Activated CD8-positive, alpha-beta memory T cell treated with anti-CD3 and anti-CD28 coated beads for 36 hours (primary cell): ENCODE measurements at regions not wholly inside any gene's neighbourhood (a gene's known extent, or its start where the extent isn't known, plus 50 kb on each side); places are given as distances from the start of the nearest gene placed in this dataset.

Experiments
- CTCF ChIA-PET: fragments of 350-600 bp; sonication (Branson Sonifier 250); formaldehyde crosslinking; loops from one replicate; lab custom pipeline; 2021; ENCODE audit warnings: antibody characterized with exemption; lab: Charles Lee
- POLR2A ChIA-PET: fragments of 350-600 bp; sonication (Branson Sonifier 250); formaldehyde crosslinking; loops from one replicate; lab custom pipeline; 2021; ENCODE audit warnings: antibody characterized with exemption; lab: Charles Lee

DNA sequence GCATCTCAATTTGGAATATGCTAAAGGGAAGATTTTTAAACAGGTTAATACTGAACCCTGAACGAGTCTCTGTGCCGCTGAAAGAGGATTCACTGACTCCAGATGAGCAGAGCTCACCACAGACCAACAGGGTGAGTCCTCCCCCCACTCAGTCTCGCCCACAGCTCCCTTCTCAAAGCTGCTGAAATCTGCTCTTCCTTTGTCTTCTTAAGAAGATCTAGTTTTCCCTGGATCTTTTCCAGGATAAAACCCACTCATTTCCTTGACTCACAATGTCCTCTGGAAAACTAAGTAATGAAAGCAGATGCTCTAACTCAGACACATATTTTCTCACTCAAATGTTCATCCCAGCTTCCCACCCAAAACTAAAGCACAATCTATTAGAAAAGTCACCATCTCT is 447.0 kb upstream of the PKN2 start:
- POLR2A ChIA-PET, result no interaction called here
- CTCF ChIA-PET, result no interaction called here

GRCh38 chr1:88239205-88239604 is 444.9 kb upstream of the PKN2 start:
- ChIA-PET POLR2A (no interaction called here), CTCF (no interaction called here)

DNA sequence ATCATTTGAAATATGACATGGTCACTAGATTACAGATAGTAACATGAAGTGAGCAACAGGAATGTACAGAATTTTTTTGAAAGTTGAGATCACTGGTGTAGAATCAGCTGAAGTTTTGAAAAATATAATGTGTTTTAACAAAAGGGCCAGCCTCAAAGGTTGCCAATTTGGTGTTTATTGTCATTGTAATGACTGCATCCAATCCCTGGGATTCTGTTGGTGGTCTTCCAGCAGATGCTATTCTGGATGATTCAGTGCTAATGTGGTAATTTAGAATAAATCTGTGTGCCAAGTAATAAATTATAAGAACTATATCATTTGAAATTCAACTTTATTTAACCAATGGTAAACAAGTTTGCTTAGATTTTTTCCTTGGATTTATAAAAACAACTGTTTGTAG is 436.4 kb upstream of the PKN2 start:
- POLR2A ChIA-PET, result no interaction called here
- CTCF ChIA-PET, result no interaction called here

GRCh38 chr1:88250915-88251314 is 433.2 kb upstream of the PKN2 start:
- POLR2A ChIA-PET, result no interaction called here
- CTCF ChIA-PET, result no interaction called here

- POLR2A ChIA-PET, result no interaction called here
- CTCF ChIA-PET, result no interaction called here
Observed at GRCh38 chr1:88252745-88253144, 431.3 kb upstream of the PKN2 start.

- POLR2A ChIA-PET, result no interaction called here
Observed at GRCh38 chr1:88265606-88266005, 418.5 kb upstream of the PKN2 start.

GRCh38 chr1:88266051-88266450 is 418.0 kb upstream of the PKN2 start:
- ChIA-PET POLR2A (no interaction called here), CTCF (no interaction called here)

More at GRCh38 chr1:88265606-88266005, 418.5 kb upstream of the PKN2 start:
- CTCF ChIA-PET, result no interaction called here

DNA sequence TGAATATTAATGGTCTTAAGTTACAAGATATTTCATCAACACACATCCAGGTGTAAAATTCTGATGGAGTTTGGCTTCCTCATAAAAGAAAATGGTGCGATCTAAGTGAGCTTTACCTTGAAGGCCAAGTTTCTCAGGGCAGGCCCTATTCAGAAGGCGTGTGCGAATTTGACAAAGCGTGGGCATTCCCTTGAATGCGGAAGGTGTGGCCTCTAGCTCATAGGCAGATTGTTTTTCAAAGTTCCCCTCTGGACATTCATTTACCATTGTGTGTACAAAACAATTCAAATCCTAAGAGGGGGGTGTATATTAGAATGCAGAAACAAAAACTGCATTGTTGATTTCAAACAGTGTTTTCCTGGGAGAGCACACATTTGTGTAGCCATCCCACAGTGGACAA is 411.9 kb upstream of the PKN2 start:
- ChIA-PET CTCF (no interaction called here), POLR2A (no interaction called here)

DNA sequence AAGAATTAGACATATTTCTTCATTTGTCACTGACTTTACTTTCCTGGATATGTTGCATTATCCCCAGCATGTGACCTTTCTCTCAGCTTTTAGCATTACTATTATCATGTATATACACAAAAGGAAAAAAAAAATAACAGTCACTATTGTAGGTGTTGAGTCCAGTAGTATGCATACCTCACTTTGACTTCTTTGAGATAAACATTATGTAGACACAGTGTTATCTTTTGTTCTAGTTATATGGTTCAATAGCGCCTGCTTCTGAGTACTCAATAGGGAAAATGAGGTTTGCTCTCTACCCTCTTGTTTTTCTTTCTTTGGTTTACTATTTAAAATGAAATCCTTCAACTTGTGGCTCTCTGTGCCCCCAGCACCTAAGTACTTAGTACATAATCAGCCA is 409.6 kb upstream of the PKN2 start:
- ChIA-PET CTCF (no interaction called here), POLR2A (no interaction called here)

GRCh38 chr1:88275259-88275862 is 408.7 kb upstream of the PKN2 start:
- CTCF ChIA-PET, result no interaction called here

DNA sequence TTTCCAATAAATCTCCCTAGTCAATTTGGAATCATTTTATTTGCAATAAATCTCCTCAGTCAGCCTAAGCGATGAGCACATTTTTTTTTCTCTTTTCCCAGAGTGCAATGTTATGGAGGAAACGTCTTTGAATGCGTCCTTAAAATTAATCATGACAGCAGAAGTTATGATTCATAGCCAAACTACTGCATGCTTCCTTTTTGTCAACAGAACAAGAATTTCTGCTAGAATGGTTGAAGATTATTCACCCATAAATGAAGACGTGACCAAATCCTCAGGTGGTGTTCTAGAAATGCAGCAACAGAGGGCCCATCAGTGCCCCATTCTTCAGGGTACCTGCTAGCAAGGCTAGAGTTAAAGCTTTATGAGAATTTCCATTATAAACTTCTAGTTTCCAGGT is 407.9 kb upstream of the PKN2 start:
- POLR2A ChIA-PET, result no interaction called here
- CTCF ChIA-PET, result no interaction called here

More at GRCh38 chr1:88275259-88275862, 408.7 kb upstream of the PKN2 start:
- POLR2A ChIA-PET, result no interaction called here

- POLR2A ChIA-PET, result no interaction called here
- CTCF ChIA-PET, result no interaction called here
Observed at GRCh38 chr1:88284066-88284465, 400.0 kb upstream of the PKN2 start.

DNA sequence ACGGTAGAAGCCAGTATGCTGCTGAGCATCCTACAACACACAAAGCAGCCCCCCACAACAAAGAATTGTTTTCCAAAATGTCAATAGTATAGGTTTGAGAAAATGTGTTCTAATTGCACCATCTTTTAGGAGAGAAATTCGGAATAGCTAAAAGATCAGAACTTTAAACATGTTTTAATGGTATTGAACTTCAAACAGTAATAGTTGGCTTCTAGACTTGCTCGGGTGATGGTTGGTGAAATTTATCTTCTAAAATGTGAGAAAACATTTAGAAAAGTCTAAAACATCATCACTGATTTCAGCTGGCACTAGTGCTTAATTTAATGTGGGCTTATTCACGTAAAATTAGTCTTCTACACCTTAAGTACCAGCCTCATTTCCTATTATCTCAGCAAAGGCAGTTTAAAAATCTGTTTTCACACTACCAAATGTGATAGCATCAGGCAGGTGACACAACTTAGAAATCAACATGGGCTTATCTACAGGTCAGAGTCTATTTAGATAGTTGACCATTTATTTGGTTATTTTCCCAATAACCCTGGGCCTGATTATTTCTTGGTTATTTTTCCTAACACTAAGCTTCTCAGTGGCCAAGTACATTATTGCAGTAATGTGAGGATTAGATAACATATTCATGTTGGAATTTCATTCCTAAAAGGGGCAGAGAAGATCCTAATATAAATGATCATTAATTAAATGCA is 399.3 kb upstream of the PKN2 start:
- ChIA-PET POLR2A (no interaction called here), CTCF (no interaction called here)

GRCh38 chr1:88286716-88287115 is 397.4 kb upstream of the PKN2 start:
- ChIA-PET POLR2A (no interaction called here), CTCF (no interaction called here)

DNA sequence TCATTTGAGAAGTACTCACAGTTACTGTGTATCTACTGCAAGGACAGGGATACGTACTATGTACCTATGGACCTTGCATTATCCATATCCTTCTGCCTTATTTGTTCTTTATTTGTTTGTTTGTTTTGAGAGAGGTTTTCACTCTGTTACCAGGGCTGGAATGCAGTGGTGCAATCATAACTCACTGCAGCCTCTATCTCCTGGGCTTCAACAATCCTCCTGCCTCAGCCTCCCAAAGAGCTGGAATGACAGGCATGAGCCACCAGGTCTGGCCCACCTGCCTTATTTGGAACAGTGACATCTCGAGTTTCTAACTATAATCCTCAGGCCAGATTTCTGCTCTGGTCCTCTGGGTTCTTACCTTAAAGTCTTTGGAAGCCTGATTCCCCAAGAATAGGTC is 395.5 kb upstream of the PKN2 start:
- POLR2A ChIA-PET, result no interaction called here
- CTCF ChIA-PET, result no interaction called here

GRCh38 chr1:88289401-88290102 is 394.5 kb upstream of the PKN2 start:
- ChIA-PET CTCF (no interaction called here), POLR2A (no interaction called here)

DNA sequence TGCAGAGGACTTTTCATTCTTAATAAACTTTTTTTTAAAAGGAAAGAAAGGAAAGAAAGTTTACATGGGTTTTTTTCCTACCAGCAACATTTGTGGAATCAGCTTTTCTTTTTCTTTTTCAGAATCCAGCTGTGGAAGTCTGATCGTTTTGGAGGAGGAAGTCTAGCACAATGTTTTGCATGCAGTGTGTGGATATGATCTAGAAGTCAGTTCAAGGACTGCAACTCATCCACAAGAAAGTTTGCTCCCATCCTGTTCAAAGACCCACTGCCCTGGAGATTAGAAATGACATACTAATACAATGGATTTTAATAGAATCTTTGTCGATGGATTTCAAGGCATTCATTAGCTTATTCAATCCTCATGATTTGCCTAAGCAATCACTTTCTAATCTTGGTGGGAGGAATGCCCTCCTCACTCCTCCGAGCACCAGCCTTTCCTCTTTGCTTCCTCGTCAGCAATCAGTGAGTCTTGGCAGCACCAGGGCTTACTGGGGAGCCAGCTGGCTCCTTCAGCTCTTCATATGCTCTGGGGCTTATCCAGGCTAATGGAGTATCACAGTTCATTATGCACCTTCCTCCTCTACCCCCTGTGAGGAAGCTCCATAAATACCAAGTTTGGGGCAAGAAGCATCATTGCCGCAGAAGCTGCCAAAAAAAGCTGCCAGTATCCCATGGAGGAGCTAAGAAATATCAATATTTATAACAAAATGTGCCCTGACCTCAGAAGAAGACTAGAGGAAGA is 392.3 kb upstream of the PKN2 start:
- ChIA-PET CTCF (no interaction called here), POLR2A (no interaction called here)

- CTCF ChIA-PET, result no interaction called here
- POLR2A ChIA-PET, result no interaction called here
Observed at GRCh38 chr1:88293691-88294190, 390.3 kb upstream of the PKN2 start.

GRCh38 chr1:88296227-88296626 is 387.8 kb upstream of the PKN2 start:
- POLR2A ChIA-PET, result no interaction called here

GRCh38 chr1:88296642-88297041 is 387.4 kb upstream of the PKN2 start:
- ChIA-PET CTCF (no interaction called here), POLR2A (no interaction called here)

More at GRCh38 chr1:88296227-88296626, 387.8 kb upstream of the PKN2 start:
- CTCF ChIA-PET, result no interaction called here
